HepG2 (cell line): ENCODE measurements at regions not wholly inside any gene's neighbourhood (a gene's known extent, or its start where the extent isn't known, plus 50 kb on each side); places are given as distances from the start of the nearest gene placed in this dataset.

Source experiments
- FOXA1 ChIP-seq, 2 experiments: fragments of 450-650 bp in 1 of 2; sonication (generic) in 1 of 2; formaldehyde crosslinking in 1 of 2; IDR thresholded peaks; 2 replicates each; pipeline versions ENCODE4 v1.4.0 to v1.6.1; 2016 to 2020; ENCODE audit warnings: missing genetic modification reagents in 1 of 2
- HDAC2 ChIP-seq: sonication (generic); formaldehyde crosslinking; IDR thresholded peaks from 2 replicates; pipeline ENCODE4 v1.4.0; 2020; ENCODE audit warnings: missing genetic modification reagents
- MXI1 ChIP-seq: IDR thresholded peaks from 3 replicates; pipeline ENCODE4 v1.6.1; 2012; ENCODE audit warnings: low read depth, low read length, inconsistent platforms, borderline replicate concordance
- PHB2 ChIP-seq: fragments of 450-650 bp; IDR thresholded peaks from 2 replicates; pipeline ENCODE4 v1.6.1; 2018; ENCODE audit not compliant: partially characterized antibody
- RBFOX2 ChIP-seq: fragments of 200-400 bp; formaldehyde crosslinking; IDR thresholded peaks from 2 replicates; pipeline ENCODE4 v1.6.1; 2017; ENCODE audit warnings: low read depth, mild to moderate bottlenecking, low read length
- SAP130 ChIP-seq: IDR thresholded peaks from 2 replicates; pipeline ENCODE4 v1.6.1; 2016; ENCODE audit warnings: low read depth
- SP4 ChIP-seq: sonication (generic); formaldehyde crosslinking; IDR thresholded peaks from 2 replicates; pipeline ENCODE4 v1.8.1; 2023; ENCODE audit warnings: mild to moderate bottlenecking, missing genetic modification reagents
- TP53 ChIP-seq: sonication (generic); formaldehyde crosslinking; conservative IDR thresholded peaks from 2 replicates; pipeline ENCODE4 v1.4.0; 2020; ENCODE audit warnings: missing genetic modification reagents
- YEATS2 ChIP-seq: sonication (generic); formaldehyde crosslinking; IDR thresholded peaks from 2 replicates; pipeline ENCODE4 v1.4.0; 2020; ENCODE audit warnings: missing genetic modification reagents, borderline replicate concordance
- ZNF543 ChIP-seq: sonication (generic); formaldehyde crosslinking; IDR thresholded peaks from 2 replicates; pipeline ENCODE4 v1.4.0; 2020; ENCODE audit warnings: mild to moderate bottlenecking, missing genetic modification reagents
- ZNF607 ChIP-seq: sonication (generic); formaldehyde crosslinking; IDR thresholded peaks from 2 replicates; pipeline ENCODE4 v1.5.1; 2020; ENCODE audit warnings: missing genetic modification reagents, mild to moderate bottlenecking, borderline replicate concordance
- ZNF883 ChIP-seq: sonication (generic); formaldehyde crosslinking; IDR thresholded peaks from 2 replicates; pipeline ENCODE4 v1.5.1; 2020; ENCODE audit warnings: mild to moderate bottlenecking, missing genetic modification reagents; ENCODE audit errors: not compliant biosample characterization
- TF ChIP-seq, protein P1 (sequence below): sonication (generic); formaldehyde crosslinking; IDR thresholded peaks from 2 replicates; pipeline ENCODE4 v1.5.0; 2020; ENCODE audit warnings: mild to moderate bottlenecking, missing genetic modification reagents
- TF ChIP-seq, protein P2 (sequence below): IDR thresholded peaks from 2 replicates; pipeline ENCODE4 v1.4.0; 2020; ENCODE audit warnings: mild to moderate bottlenecking, missing genetic modification reagents
- TF ChIP-seq, protein P3 (sequence below): sonication (generic); formaldehyde crosslinking; IDR thresholded peaks from 2 replicates; pipeline ENCODE4 v1.4.0; 2020; ENCODE audit warnings: low read depth, mild to moderate bottlenecking, missing genetic modification reagents

DNA sequence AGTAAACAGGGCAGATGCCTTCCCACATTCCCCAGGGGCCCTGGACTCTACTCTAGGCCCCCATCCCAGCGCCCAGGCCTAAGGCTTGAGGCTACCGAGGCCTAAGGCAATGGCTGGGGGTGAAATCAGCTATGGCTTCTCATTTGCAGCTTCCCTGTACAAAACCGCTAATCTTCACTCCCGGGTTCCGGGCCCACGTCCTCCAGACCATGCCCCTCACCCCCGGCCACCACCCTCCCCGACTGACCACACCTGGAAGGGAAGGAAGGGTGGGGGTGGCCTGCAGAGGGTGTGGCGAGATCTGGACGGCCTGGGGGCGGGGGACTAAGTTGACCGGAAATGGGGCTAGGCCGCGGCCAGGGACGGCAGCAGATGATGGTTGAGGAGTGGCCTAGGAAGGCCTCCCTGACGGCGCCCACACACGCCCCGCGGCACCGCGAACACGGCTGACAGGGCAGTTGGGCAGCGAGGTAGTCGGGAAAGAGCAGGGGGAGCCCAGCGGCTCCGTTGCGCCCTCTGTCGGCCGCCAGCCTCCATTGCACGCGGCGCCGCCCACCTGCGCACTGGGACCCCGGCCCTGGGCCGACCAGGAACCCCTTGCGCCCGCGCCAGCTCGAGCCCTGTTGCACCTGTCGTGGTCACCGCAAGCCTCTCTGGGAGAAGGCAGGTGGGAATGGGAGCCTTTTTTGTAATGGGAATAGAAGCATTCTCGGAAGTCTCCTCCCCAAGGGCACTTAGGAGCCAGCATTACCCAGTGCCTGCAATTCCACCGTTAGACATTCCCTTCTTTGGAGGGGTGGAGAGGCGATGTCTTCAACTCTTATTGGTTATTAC, 95.9 kb upstream of the CALM2 start (continued):
- TF ChIP-seq, protein P1, sequence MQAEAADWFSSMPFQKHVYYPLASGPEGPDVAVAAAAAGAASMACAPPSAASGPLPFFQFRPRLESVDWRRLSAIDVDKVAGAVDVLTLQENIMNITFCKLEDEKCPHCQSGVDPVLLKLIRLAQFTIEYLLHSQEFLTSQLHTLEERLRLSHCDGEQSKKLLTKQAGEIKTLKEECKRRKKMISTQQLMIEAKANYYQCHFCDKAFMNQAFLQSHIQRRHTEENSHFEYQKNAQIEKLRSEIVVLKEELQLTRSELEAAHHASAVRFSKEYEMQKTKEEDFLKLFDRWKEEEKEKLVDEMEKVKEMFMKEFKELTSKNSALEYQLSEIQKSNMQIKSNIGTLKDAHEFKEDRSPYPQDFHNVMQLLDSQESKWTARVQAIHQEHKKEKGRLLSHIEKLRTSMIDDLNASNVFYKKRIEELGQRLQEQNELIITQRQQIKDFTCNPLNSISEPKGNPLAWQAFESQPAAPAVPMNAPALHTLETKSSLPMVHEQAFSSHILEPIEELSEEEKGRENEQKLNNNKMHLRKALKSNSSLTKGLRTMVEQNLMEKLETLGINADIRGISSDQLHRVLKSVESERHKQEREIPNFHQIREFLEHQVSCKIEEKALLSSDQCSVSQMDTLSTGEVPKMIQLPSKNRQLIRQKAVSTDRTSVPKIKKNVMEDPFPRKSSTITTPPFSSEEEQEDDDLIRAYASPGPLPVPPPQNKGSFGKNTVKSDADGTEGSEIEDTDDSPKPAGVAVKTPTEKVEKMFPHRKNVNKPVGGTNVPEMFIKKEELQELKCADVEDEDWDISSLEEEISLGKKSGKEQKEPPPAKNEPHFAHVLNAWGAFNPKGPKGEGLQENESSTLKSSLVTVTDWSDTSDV (CRISPR knock-in tag): peak; percentile 83; the same call in 1 of the 2 replicates
- peak; percentile 71 for TF ChIP-seq SAP130
- peak; percentile 79 for TF ChIP-seq YEATS2 (CRISPR knock-in tag)
- TF ChIP-seq SP4 (CRISPR knock-in tag): peak; percentile 84
- TF ChIP-seq MXI1: peak; percentile 60; the same call in 2 of the 3 replicates
- TF ChIP-seq PHB2: no peak
- TF ChIP-seq, protein P2, sequence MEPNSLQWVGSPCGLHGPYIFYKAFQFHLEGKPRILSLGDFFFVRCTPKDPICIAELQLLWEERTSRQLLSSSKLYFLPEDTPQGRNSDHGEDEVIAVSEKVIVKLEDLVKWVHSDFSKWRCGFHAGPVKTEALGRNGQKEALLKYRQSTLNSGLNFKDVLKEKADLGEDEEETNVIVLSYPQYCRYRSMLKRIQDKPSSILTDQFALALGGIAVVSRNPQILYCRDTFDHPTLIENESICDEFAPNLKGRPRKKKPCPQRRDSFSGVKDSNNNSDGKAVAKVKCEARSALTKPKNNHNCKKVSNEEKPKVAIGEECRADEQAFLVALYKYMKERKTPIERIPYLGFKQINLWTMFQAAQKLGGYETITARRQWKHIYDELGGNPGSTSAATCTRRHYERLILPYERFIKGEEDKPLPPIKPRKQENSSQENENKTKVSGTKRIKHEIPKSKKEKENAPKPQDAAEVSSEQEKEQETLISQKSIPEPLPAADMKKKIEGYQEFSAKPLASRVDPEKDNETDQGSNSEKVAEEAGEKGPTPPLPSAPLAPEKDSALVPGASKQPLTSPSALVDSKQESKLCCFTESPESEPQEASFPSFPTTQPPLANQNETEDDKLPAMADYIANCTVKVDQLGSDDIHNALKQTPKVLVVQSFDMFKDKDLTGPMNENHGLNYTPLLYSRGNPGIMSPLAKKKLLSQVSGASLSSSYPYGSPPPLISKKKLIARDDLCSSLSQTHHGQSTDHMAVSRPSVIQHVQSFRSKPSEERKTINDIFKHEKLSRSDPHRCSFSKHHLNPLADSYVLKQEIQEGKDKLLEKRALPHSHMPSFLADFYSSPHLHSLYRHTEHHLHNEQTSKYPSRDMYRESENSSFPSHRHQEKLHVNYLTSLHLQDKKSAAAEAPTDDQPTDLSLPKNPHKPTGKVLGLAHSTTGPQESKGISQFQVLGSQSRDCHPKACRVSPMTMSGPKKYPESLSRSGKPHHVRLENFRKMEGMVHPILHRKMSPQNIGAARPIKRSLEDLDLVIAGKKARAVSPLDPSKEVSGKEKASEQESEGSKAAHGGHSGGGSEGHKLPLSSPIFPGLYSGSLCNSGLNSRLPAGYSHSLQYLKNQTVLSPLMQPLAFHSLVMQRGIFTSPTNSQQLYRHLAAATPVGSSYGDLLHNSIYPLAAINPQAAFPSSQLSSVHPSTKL (CRISPR knock-in tag): peak; percentile 70
- no peak for TF ChIP-seq TP53 (CRISPR knock-in tag)
- no peak for TF ChIP-seq ZNF607 (CRISPR knock-in tag)
- TF ChIP-seq HDAC2 (CRISPR knock-in tag): peak; percentile 63
- TF ChIP-seq, protein P3, sequence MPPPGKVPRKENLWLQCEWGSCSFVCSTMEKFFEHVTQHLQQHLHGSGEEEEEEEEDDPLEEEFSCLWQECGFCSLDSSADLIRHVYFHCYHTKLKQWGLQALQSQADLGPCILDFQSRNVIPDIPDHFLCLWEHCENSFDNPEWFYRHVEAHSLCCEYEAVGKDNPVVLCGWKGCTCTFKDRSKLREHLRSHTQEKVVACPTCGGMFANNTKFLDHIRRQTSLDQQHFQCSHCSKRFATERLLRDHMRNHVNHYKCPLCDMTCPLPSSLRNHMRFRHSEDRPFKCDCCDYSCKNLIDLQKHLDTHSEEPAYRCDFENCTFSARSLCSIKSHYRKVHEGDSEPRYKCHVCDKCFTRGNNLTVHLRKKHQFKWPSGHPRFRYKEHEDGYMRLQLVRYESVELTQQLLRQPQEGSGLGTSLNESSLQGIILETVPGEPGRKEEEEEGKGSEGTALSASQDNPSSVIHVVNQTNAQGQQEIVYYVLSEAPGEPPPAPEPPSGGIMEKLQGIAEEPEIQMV: peak; percentile 53; the same call in 1 of the 2 replicates
- peak; percentile 72 for TF ChIP-seq RBFOX2
- no peak for TF ChIP-seq FOXA1 (IDR thresholded peaks at IDR 0.05)
- 0 out of 2 replicates have a peak, but pooled peaks have one; percentile 23 for TF ChIP-seq FOXA1 (CRISPR knock-in tag; IDR thresholded peaks at IDR 0.05)
- TF ChIP-seq ZNF543: 0 out of 2 replicates have a peak, but pooled peaks have one; percentile 26
- TF ChIP-seq ZNF883 (CRISPR knock-in tag): peak; percentile 91
